Fibroblast of skin of left quadriceps (primary cell): ENCODE measurements at regions not wholly inside any gene's neighbourhood (a gene's known extent, or its start where the extent isn't known, plus 50 kb on each side); places are given as distances from the start of the nearest gene placed in this dataset.

ENCODE experiments used
- DNase-seq, 2 experiments: peaks; one replicate each; pipeline ENCODE4 v3.0.0-alpha.2; 2013; ENCODE audit warnings: low read depth in 2 of 2

DNA sequence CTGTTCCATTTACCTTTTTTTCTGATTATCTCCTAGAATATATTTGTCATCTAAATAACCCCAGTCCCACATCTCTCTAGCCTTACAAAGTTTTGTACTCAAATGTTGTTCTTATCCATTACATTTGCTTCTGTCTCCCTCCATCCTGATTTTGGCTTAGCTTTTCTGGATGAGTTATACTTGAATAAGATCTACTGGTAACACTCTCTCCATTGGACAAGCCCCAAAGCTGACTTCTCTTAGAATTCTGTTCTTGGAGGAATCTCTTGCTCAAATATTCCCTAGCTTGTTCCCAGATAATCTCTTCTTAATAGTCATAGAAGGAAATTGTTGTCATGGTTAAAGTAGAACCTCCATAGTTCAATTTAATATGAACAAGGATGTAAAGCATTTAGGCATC lies 115.5 kb upstream of the HS3ST1 start:
- no peak for DNase-seq

DNA sequence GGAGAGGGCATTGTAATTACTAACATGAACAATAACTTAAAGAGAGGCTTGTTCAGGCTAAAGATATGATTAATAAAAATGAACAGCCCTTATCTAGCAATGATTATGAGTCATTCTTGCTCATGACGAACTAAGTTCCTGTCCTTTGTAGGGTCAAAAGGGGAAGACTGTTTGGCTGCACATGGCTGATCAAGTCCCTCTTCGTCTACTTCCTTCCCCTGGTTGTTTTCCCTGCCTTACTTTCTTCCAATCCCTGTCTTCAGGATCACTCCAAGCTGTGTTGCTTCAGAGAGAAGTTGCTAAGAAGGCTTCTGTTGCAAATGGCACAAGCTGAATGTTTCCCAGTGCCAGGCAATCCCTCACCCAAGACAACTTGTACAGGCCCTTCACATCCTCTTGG lies 115.0 kb upstream of the HS3ST1 start:
- no peak for DNase-seq

GRCh38 chr4:11542952-11543351 lies 114.3 kb upstream of the HS3ST1 start:
- no peak for DNase-seq

DNA sequence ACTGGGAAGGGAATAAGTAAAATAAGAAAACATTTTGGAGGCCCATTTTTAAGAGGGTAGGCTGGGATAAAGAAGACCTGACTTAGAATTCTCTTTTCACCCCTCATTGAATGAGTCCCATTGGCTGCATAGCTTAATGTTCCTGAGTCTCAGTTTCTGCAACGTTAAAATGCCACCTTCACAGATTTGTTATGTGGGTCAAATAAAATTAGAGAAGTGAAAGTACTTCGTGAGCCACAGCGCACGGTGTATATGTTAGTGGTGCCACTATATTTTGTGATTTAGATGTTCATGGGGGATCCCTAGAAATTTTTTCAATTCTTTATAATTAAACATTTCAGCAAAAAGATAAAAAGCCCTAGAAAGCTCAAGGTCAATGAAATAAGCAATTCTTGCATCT lies 109.2 kb upstream of the HS3ST1 start:
- DNase-seq, result no peak

GRCh38 chr4:11535333-11535732 lies 106.6 kb upstream of the HS3ST1 start:
- DNase-seq, result no peak

- DNase-seq, result no peak
Measured at GRCh38 chr4:11534623-11535302, 106.1 kb upstream of the HS3ST1 start.

GRCh38 chr4:11532138-11532537 lies 103.4 kb upstream of the HS3ST1 start:
- DNase-seq, result no peak

- DNase-seq, result no peak
Measured at GRCh38 chr4:11529625-11530201, 101.0 kb upstream of the HS3ST1 start.

DNA sequence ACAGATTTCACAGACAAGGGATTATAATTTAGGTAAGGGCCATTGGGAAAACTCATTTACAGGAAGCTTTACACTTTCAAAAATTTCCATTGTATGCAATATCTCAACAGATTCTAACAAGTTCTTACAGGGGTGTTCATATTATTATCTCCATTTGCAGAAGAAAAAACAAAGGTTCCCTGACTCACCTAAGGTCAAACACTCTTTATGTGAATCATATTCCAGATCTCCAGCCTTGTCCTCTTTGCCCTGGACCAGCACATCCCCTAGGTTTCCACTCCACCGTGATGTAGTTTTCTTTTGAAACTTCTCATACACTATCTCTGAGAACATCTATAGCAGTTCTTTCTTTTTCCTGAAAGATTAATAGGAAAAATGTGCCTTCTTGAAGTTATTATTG lies 96.4 kb upstream of the HS3ST1 start:
- DNase-seq, result no peak

GRCh38 chr4:11518754-11519153 lies 90.1 kb upstream of the HS3ST1 start:
- no peak for DNase-seq

DNA sequence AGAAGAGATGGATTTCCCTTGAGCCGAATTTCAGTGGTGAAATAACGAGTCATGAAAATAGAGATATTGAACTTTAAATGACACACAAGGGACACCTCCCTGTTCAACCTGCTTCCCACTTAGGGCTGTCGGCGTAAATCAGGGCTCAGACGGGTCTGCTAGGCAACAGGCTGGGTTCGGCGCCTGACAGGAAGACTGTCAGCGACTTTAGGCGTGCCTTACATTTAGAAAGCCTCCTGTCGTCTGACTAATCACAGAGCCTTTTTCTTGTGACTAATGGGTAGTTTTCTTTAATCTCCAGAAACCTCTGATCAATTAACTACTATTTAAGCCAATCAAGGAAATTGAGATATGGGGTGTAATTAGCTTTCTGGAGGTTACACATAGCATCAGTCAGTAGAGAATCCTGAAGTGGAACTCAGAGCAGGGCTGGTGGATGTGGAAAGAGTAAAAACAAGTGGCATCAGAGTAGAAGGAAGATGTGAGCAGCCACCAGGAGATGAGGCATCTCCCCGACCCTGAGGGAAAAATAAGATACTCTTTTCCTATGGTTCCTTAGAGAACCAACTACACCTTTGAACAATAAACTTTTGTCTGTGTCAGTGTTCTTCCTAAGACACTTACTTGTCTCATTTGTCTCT lies 86.2 kb upstream of the HS3ST1 start:
- no peak for DNase-seq

GRCh38 chr4:11514003-11514402 lies 85.3 kb upstream of the HS3ST1 start:
- no peak for DNase-seq

- DNase-seq, result no peak
Measured at GRCh38 chr4:11512871-11513270, 84.2 kb upstream of the HS3ST1 start.

DNA sequence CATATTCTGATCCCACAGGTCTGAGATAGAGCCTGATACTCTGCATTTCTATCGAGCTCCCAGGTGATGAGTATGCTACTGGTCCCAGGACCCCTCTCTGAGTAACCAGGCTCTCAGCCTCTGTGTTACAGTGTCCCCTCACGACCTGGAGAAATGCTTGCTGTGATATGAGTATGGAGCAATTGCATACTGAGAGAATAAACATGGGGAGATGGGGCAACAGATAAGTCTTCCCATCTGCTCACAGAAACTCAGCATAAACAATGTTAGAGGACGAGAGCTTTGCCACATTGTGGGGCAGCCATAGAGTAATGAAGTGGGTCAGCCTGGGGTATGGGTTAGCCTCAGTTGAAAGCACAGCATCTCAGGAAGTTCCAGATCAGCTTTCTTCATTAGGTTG lies 82.6 kb upstream of the HS3ST1 start:
- DNase-seq, result no peak

DNA sequence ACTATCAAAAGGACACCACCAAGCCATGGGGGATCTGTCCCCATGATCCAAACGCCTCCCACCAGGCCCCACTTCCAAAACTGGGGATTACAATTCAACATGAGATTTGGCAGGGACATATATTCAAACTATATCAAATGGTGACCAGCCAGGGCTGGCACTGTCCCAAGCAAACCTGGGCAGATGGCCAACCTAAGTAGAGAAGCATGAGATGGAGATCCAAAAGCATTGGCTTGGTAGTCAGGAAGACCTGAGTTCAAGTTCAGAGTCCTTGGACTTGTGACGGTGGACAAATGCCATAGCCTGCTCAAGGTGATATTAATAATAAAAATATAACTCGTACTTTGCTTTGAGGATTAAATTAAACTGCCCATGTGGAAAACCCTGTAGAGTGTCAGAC lies 79.2 kb upstream of the HS3ST1 start:
- DNase-seq, result no peak

DNA sequence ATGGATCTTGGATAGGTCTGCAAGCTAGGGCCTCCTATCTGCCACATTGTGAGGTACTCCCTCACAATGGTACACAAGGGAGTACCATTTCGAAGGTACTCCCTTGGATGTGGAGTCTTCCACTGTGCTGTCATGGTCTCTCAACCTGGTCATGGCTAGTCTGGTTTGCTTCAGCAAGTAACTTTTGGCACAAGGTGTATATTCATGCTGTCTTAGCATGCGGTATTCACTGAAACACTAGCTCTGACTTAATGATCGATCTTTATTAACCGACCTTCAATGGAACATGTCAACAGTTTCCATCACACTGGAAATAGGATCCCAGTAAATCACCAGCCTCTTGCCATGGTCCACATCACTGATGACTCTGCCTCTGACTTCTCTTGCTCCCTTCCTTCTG lies 77.5 kb upstream of the HS3ST1 start:
- no peak for DNase-seq

DNA sequence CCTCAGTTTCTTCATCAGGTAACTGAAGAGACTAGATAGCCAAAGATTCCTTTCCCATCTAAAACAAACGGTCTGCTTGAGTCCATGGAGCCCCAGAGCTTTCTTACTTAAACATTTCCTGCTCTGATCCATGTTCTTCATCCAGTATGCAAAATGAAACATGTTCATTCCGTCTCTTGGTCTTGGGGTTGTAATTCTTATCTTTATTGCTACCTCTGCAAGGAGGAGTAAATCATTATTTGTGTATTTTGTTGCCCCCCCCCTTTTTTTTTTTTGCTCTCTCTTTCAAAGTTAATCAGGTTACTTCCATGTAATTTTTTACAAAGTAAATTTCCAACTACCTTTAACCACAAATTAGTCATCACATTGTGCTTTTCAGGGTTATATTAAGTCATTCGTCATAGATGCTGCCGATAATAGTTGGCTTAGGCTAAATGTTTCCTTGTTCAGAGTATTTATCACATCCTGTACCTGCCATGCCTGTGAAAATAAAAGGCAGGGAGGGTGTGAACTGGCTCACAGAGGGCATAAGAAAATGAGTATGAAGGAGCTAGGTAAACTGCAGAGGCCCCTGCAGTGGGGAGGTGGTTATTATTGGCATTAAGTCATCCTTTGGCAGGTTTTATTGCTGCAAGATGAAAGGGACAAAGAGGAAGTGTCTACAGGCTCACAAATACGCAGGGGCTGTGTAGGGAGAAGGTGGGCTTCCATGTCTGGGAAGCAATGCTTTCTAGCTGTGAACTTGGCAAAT lies 76.7 kb upstream of the HS3ST1 start:
- no peak for DNase-seq

- DNase-seq, result no peak
Measured at GRCh38 chr4:11503166-11503565, 74.5 kb upstream of the HS3ST1 start.

- no peak for DNase-seq
Measured at GRCh38 chr4:11497972-11498371, 69.3 kb upstream of the HS3ST1 start.

GRCh38 chr4:11497212-11497806 lies 68.6 kb upstream of the HS3ST1 start:
- no peak for DNase-seq

DNA sequence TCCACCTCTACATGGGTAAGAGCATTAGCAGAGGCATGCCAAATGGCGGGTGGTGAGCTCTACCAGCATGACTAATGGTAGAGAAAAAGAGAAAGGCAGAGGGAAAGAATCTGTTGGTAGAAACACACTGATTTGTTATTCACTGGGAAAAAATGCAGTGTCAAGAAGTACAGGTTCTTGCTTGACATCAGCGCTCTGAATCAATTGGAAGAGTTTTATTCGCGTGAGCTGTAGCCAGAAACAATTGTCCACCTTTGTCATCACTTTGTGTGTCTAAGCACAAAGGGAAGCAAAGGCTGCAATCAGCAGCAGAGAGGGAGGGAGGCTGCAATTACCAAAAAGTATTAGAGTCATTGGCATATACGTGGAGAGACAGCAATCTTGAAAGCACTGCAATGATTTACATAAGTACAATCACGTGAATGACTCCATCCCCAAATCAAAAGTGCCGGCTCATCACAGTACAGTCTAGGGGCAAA lies 67.7 kb upstream of the HS3ST1 start:
- no peak for DNase-seq

- no peak for DNase-seq
Measured at GRCh38 chr4:11495818-11496217, 67.1 kb upstream of the HS3ST1 start.
